ENCODE measurements at regions not wholly inside any gene's neighbourhood (a gene's known extent, or its start where the extent isn't known, plus 50 kb on each side); places are given as distances from the start of the nearest gene placed in this dataset.

GRCh38 chr11:104219096-104219495 is 55.1 kb upstream of the PDGFD start:
- no peak overlapping the region for H3K4me3 ChIP-seq (ENCODE audit: control insufficient read depth in 2 of 3, extremely low read depth in 1 of 3, insufficient read depth in 2 of 3, low read depth in 1 of 3, low read length in 3 of 3)
- no peaks in the 10 kb centered on the region for H3K79me2 ChIP-seq (ENCODE audit: control insufficient read depth, insufficient read depth, low read length)
- H4K20me1 ChIP-seq (ENCODE audit: control insufficient read depth, extremely low read depth, insufficient read depth, low read length), result no peaks in the 10 kb centered on the region
- DNase-seq (ENCODE audit: low read depth, low spot score) (no peak), FAIRE-seq (no peak)
- no peak overlapping the region for H3K4me2 ChIP-seq (ENCODE audit: control insufficient read depth, extremely low read depth, insufficient read depth, low read depth, low read length)
- TF ChIP-seq, protein P1, sequence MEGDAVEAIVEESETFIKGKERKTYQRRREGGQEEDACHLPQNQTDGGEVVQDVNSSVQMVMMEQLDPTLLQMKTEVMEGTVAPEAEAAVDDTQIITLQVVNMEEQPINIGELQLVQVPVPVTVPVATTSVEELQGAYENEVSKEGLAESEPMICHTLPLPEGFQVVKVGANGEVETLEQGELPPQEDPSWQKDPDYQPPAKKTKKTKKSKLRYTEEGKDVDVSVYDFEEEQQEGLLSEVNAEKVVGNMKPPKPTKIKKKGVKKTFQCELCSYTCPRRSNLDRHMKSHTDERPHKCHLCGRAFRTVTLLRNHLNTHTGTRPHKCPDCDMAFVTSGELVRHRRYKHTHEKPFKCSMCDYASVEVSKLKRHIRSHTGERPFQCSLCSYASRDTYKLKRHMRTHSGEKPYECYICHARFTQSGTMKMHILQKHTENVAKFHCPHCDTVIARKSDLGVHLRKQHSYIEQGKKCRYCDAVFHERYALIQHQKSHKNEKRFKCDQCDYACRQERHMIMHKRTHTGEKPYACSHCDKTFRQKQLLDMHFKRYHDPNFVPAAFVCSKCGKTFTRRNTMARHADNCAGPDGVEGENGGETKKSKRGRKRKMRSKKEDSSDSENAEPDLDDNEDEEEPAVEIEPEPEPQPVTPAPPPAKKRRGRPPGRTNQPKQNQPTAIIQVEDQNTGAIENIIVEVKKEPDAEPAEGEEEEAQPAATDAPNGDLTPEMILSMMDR (optimal IDR thresholded peaks at IDR 0.05 in 1 of 3, IDR thresholded peaks at IDR 0.05 in 1 of 3, conservative IDR thresholded peaks at IDR 0.05 in 1 of 3; ENCODE audit: extremely low read depth in 1 of 3, insufficient read depth in 2 of 3, low read length in 3 of 3), result no peak
- TF ChIP-seq EZH2 (IDR thresholded peaks at IDR 0.05; ENCODE audit: low read length), result no peak
- H3K9me3 ChIP-seq (ENCODE audit: control insufficient read depth, low read depth, low read length), result no peaks in the 10 kb centered on the region
- H3K9me1 ChIP-seq (ENCODE audit: control insufficient read depth, extremely low read depth, insufficient read depth, low read length), result no peaks in the 10 kb centered on the region
- H3K27ac ChIP-seq (ENCODE audit: control insufficient read depth, insufficient read depth, low read length), result no peak overlapping the region
- no peaks in the 10 kb centered on the region for H3K27me3 ChIP-seq (ENCODE audit: control insufficient read depth, extremely low read depth, insufficient read depth, low read length)
- no peak overlapping the region for H2AFZ ChIP-seq (ENCODE audit: control insufficient read depth, low read length)
- H3K9ac ChIP-seq (ENCODE audit: control insufficient read depth, extremely low read depth, insufficient read depth, low read length), result no peak overlapping the region
- H3K4me1 ChIP-seq (ENCODE audit: control insufficient read depth, extremely low read depth, insufficient read depth, low read length), result no peaks in the 10 kb centered on the region
- dilution Hi-C loops (cut with MboI; ENCODE audit: extremely low pct_ligation_motif_present, low sequenced_read_pairs), result no loop called here
- no peaks in the 10 kb centered on the region for H3K36me3 ChIP-seq (ENCODE audit: control insufficient read depth in 2 of 2, extremely low read depth in 1 of 2, insufficient read depth in 2 of 2, low read length in 2 of 2)

GRCh38 chr11:104214517-104214916 is 50.6 kb upstream of the PDGFD start:
- H3K79me2 ChIP-seq (ENCODE audit: control insufficient read depth, insufficient read depth, low read length), result no peaks in the 10 kb centered on the region
- H3K4me2 ChIP-seq (ENCODE audit: control insufficient read depth, extremely low read depth, insufficient read depth, low read depth, low read length), result no peak overlapping the region
- DNase-seq (ENCODE audit: low read depth, low spot score), result no peak
- no peaks in the 10 kb centered on the region for H3K9me1 ChIP-seq (ENCODE audit: control insufficient read depth, extremely low read depth, insufficient read depth, low read length)
- H3K4me3 ChIP-seq (ENCODE audit: control insufficient read depth in 2 of 3, extremely low read depth in 1 of 3, insufficient read depth in 2 of 3, low read depth in 1 of 3, low read length in 3 of 3), result no peak overlapping the region
- no peaks in the 10 kb centered on the region for H3K4me1 ChIP-seq (ENCODE audit: control insufficient read depth, extremely low read depth, insufficient read depth, low read length)
- H3K9me3 ChIP-seq (ENCODE audit: control insufficient read depth, low read depth, low read length), result no peaks in the 10 kb centered on the region
- TF ChIP-seq, protein P1 (optimal IDR thresholded peaks at IDR 0.05 in 1 of 3, IDR thresholded peaks at IDR 0.05 in 1 of 3, conservative IDR thresholded peaks at IDR 0.05 in 1 of 3; ENCODE audit: extremely low read depth in 1 of 3, insufficient read depth in 2 of 3, low read length in 3 of 3), result no peak
- TF ChIP-seq EZH2 (IDR thresholded peaks at IDR 0.05; ENCODE audit: low read length), result no peak
- FAIRE-seq, result no peak
- no peaks in the 10 kb centered on the region for H4K20me1 ChIP-seq (ENCODE audit: control insufficient read depth, extremely low read depth, insufficient read depth, low read length)
- no peak overlapping the region for H3K27ac ChIP-seq (ENCODE audit: control insufficient read depth, insufficient read depth, low read length)
- dilution Hi-C loops (cut with MboI; ENCODE audit: extremely low pct_ligation_motif_present, low sequenced_read_pairs), result no loop called here
- H3K36me3 ChIP-seq (ENCODE audit: control insufficient read depth in 2 of 2, extremely low read depth in 1 of 2, insufficient read depth in 2 of 2, low read length in 2 of 2), result no peaks in the 10 kb centered on the region
- H3K9ac ChIP-seq (ENCODE audit: control insufficient read depth, extremely low read depth, insufficient read depth, low read length), result no peak overlapping the region
- H3K27me3 ChIP-seq (ENCODE audit: control insufficient read depth, extremely low read depth, insufficient read depth, low read length), result no peaks in the 10 kb centered on the region
- H2AFZ ChIP-seq (ENCODE audit: control insufficient read depth, low read length), result no peak overlapping the region

Small RNA genes in the stretch of these regions (small RNA-seq; reads per million reads assigned to genes)
- 0 reads per million in 3 experiments for gene AP001485.1 (ENCODE audit: insufficient read length in 3 of 3, low read depth in 3 of 3, low replicate concordance in 1 of 3)
- 0 reads per million in 3 experiments for gene MIR7641-1 (ENCODE audit: insufficient read length in 3 of 3, low read depth in 3 of 3, low replicate concordance in 1 of 3)
